PC-3 (cell line): ENCODE measurements at regions not wholly inside any gene's neighbourhood (a gene's known extent, or its start where the extent isn't known, plus 50 kb on each side); places are given as distances from the start of the nearest gene placed in this dataset.

ENCODE experiments used
- ATAC-seq: fragments of 200-7000 bp; cut with Tn5 transposase; 2 replicates; pipeline ENCODE4 v1.9.1; 2020; ENCODE audit warnings: mild to moderate bottlenecking, moderate library complexity
- BruUV-seq: library from RNA; stranded (reverse); fragments of 400-500 nt; replicated peaks from 2 replicates; lab custom pipeline; 2021; lab: Mats Ljungman, UMichigan
- CTCF ChIA-PET: fragments of 300-600 bp; sonication (Branson Sonifier 250); formaldehyde crosslinking; loops from one replicate; lab custom pipeline; 2022; ENCODE audit warnings: antibody characterized with exemption; lab: Charles Lee
- POLR2A ChIA-PET: fragments of 300-600 bp; sonication (Branson Sonifier 250); formaldehyde crosslinking; loops from one replicate; lab custom pipeline; 2022; ENCODE audit warnings: antibody characterized with exemption; ENCODE audit not compliant: unreplicated experiment; lab: Charles Lee
- DNase-seq: peaks from one replicate; pipeline ENCODE4 v3.0.0-alpha.2; 2015
- H2AFZ ChIP-seq: fragments of 300-600 bp; sonication (generic); 2 replicates; pipeline ENCODE4 v1.6.0; 2016; ENCODE audit warnings: antibody characterized with exemption, low read length
- H3F3A ChIP-seq: fragments of 300-600 bp; sonication (generic); one replicate; pipeline ENCODE4 v1.6.0; 2017; ENCODE audit warnings: antibody characterized with exemption, low read length, control low read depth, mild to moderate bottlenecking; ENCODE audit not compliant: unreplicated experiment
- H3K27ac ChIP-seq: fragments of 300-600 bp; sonication (generic); 2 replicates; pipeline ENCODE4 v1.5.1; 2016; ENCODE audit warnings: mild to moderate bottlenecking, low read length
- H3K27me3 ChIP-seq: fragments of 300-600 bp; sonication (generic); 2 replicates; pipeline ENCODE4 v1.6.1; 2016; ENCODE audit warnings: low read length, mixed read lengths
- H3K36me3 ChIP-seq: fragments of 300-600 bp; sonication (generic); 2 replicates; pipeline ENCODE4 v1.6.1; 2016; ENCODE audit warnings: low read depth, mixed run types, low read length, mixed read lengths
- H3K4me1 ChIP-seq: fragments of 300-600 bp; sonication (generic); 2 replicates; pipeline ENCODE4 v1.5.1; 2016; ENCODE audit warnings: low read length; ENCODE audit not compliant: insufficient read depth
- H3K4me2 ChIP-seq: fragments of 300-600 bp; sonication (generic); 2 replicates; pipeline ENCODE4 v1.6.0; 2016; ENCODE audit warnings: low read length
- H3K4me3 ChIP-seq: fragments of 300-600 bp; sonication (generic); 2 replicates; pipeline ENCODE4 v1.5.1; 2016; ENCODE audit warnings: mild to moderate bottlenecking, low read length, mixed read lengths
- H3K79me2 ChIP-seq: fragments of 300-600 bp; sonication (generic); 2 replicates; pipeline ENCODE4 v1.6.1; 2017; ENCODE audit warnings: low read length, mixed read lengths
- H3K9ac ChIP-seq: fragments of 300-600 bp; sonication (generic); 2 replicates; pipeline ENCODE4 v1.6.0; 2016; ENCODE audit warnings: mild to moderate bottlenecking, low read length
- H3K9me2 ChIP-seq: fragments of 300-600 bp; sonication (generic); replicated peaks from 2 replicates; pipeline ENCODE4 v1.6.1; 2016; ENCODE audit warnings: mixed run types, low read length, mixed read lengths
- H3K9me3 ChIP-seq: fragments of 300-600 bp; sonication (generic); 2 replicates; pipeline ENCODE4 v1.6.1; 2016; ENCODE audit warnings: low read length, mixed read lengths
- H4K20me1 ChIP-seq: fragments of 300-600 bp; sonication (generic); 2 replicates; pipeline ENCODE4 v1.6.1; 2016; ENCODE audit warnings: low read length, mixed read lengths
- EZH2 ChIP-seq: fragments of 300-600 bp; sonication (generic); IDR thresholded peaks from one replicate; pipeline ENCODE4 v1.6.1; 2017; ENCODE audit warnings: antibody characterized with exemption, mild to moderate bottlenecking, low read length; ENCODE audit not compliant: unreplicated experiment
- EZH2phosphoT487 ChIP-seq: fragments of 300-600 bp; sonication (generic); IDR thresholded peaks from 2 replicates; pipeline ENCODE4 v1.6.1; 2018; ENCODE audit warnings: mild to moderate bottlenecking, antibody characterized with exemption, low read length, borderline replicate concordance
- intact Hi-C: fragments of 100-400 bp; cut with micrococcal nuclease; formaldehyde crosslinking; loops from 2 replicates; pipeline ENCODE4 v1.9.0; 2023
- TF ChIP-seq, protein P1 (sequence below): fragments of 300-600 bp; sonication (generic); conservative IDR thresholded peaks from 2 replicates; pipeline ENCODE4 v1.5.1; 2017; ENCODE audit warnings: antibody characterized with exemption, low read depth, mild to moderate bottlenecking, low read length

DNA sequence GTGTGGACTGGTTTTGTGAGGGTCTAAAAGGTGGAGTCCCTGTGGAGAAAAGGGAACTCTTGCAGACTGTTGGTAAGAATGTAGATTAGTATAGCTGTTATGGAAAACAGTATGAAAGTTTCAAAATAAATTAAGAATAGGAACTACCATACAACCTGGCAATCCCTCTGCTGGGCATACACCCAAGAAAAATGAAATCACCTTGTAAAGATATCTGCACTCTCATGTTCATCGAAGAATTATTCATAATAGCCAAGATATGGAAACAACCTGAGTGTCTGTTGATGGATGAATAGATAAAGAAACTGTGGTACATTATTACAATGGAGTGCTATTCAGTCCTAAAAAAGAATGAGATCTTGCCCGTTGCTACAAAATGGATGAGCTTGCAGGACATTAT, 109.6 kb downstream of the TBX19 start:
- Histone ChIP-seq H3K4me3 (no peak overlapping the region), H3K36me3 (no peaks in the 10 kb centered on the region), H3K79me2 (no peaks in the 10 kb centered on the region), H3K27me3 (no peaks in the 10 kb centered on the region), H2AFZ (no peak overlapping the region), H3K27ac (peak overlapping the region; percentile 33), H3K9me2 (no peaks in the 10 kb centered on the region), H3K4me2 (peak overlapping the region; percentile 34), H3K9me3 (no peaks in the 10 kb centered on the region), H3F3A (no peaks in the 10 kb centered on the region), H3K9ac (no peak overlapping the region), H4K20me1 (no peaks in the 10 kb centered on the region), H3K4me1 (peaks cover 37% of the 10 kb centered on the region)
- intact Hi-C loops, result loop anchor here (2.0 kb wide), 1 partner anchor 19 kb away; no protein-coding TSS in a partner anchor
- POLR2A ChIA-PET, result no interaction called here
- DNase-seq (peak; percentile 89), ATAC-seq (peak; percentile 56)
- TF ChIP-seq EZH2, result no peak
- TF ChIP-seq, protein P1, sequence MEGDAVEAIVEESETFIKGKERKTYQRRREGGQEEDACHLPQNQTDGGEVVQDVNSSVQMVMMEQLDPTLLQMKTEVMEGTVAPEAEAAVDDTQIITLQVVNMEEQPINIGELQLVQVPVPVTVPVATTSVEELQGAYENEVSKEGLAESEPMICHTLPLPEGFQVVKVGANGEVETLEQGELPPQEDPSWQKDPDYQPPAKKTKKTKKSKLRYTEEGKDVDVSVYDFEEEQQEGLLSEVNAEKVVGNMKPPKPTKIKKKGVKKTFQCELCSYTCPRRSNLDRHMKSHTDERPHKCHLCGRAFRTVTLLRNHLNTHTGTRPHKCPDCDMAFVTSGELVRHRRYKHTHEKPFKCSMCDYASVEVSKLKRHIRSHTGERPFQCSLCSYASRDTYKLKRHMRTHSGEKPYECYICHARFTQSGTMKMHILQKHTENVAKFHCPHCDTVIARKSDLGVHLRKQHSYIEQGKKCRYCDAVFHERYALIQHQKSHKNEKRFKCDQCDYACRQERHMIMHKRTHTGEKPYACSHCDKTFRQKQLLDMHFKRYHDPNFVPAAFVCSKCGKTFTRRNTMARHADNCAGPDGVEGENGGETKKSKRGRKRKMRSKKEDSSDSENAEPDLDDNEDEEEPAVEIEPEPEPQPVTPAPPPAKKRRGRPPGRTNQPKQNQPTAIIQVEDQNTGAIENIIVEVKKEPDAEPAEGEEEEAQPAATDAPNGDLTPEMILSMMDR, result no peak
- TF ChIP-seq EZH2phosphoT487, result no peak
- no TSS peak for BruUV-seq
- CTCF ChIA-PET, result no interaction called here

DNA sequence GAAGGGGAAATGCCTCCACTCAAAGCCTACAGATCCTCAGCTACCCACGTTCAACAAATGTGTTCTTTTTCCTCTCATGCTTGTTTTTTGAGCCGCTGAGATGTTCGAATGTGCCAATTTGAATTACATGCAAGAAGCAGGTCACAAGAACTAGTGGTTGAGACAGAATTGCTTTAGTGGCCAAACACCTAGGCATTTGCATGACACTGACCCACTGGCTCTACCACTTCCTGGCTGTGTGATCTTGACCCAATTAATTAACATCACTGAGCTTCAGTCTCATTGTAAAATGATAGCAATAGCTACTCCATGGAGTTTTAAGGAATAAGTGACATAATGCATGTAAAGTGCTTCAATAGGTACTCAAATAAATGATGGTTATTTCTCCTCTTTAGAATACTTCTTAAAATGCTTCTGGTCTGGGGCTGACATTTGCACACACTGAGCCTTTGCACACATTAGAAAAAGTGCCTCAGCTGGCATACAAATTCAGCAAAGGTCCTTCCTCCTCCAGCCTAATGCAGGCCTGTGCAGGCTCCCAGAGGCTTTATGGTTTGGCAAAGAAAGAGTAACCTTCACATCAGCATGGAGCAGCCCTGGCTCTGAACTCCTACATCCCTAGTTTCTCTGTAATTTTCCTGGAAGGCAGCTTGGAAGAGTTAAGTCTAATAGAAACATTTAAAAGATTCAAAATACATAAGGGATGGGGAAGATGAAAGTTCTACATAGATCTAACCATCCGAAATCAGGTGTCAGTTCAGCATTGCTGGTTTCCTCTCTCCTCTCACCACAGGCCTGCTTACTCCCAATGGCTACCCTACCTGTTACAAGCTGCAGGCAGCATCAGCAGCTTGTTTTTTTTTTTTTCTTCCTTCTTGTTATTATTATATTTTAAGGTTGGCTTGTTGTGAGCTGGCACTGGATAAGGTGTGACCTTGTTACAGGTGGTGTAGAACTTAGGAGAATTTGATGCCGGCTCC, 107.4 kb downstream of the TBX19 start:
- TF ChIP-seq EZH2phosphoT487 (no peak), EZH2 (no peak)
- TF ChIP-seq, protein P1, result no peak
- Histone ChIP-seq H3F3A (no peaks in the 10 kb centered on the region), H3K9ac (no peak overlapping the region), H3K27ac (peak overlapping the region; percentile 31; the same call in 1 of the 2 replicates), H2AFZ (0 out of 2 replicates have a peak overlapping the region, but pooled peaks have one; percentile 54), H4K20me1 (no peaks in the 10 kb centered on the region), H3K9me2 (no peaks in the 10 kb centered on the region), H3K27me3 (no peaks in the 10 kb centered on the region), H3K4me1 (peaks cover 34% of the 10 kb centered on the region), H3K4me3 (peak overlapping the region; percentile 8), H3K4me2 (peak overlapping the region; percentile 53), H3K79me2 (no peaks in the 10 kb centered on the region), H3K9me3 (no peaks in the 10 kb centered on the region), H3K36me3 (no peaks in the 10 kb centered on the region)
- no TSS peak for BruUV-seq
- DNase-seq (no peak), ATAC-seq (no peak)
- ChIA-PET CTCF (interaction anchor here (1.0 kb wide), 1 partner anchor 55 kb away, joined by 3 read pairs; no protein-coding TSS in a partner anchor), POLR2A (no interaction called here)
- intact Hi-C loops, result no loop called here
